ENCODE measurements at regions not wholly inside any gene's neighbourhood (a gene's known extent, or its start where the extent isn't known, plus 50 kb on each side); places are given as distances from the start of the nearest gene placed in this dataset.

GRCh38 chr5:159459132-159459627, 128.9 kb upstream of the IL12B start:
- intact Hi-C loops (cut with micrococcal nuclease; ENCODE audit: unreplicated experiment) (loop anchor here (5.0 kb wide), 2 partner anchors 277 to 1008 kb away; no protein-coding TSS in a partner anchor), in situ Hi-C loops (cut with MboI) (no loop called here)
- CTCF ChIA-PET = interaction anchor here (1.3 to 2.9 kb wide), 4 partner anchors 17 to 126 kb away, joined by 3 to 15 read pairs (median 6); no protein-coding TSS in a partner anchor
- peak overlapping the region; percentile 17; the same call in 1 of the 2 replicates for H3K9ac ChIP-seq (ENCODE audit: control insufficient read depth, insufficient read depth, low read length)
- H3K27ac ChIP-seq (ENCODE audit: control insufficient read depth, insufficient read depth) = peak overlapping the region; percentile 38; the same call in 1 of the 2 replicates
- H2AFZ ChIP-seq (ENCODE audit: control insufficient read depth, low read depth, low read length) = no peak overlapping the region
- WGBS (ENCODE audit: insufficient coverage, insufficient replicate concordance, low lambda C conversion rate, missing lambda C conversion rate) = 56% methylated on average over 2 of the region's 2 CpGs
- DNase-seq (ENCODE audit: low read depth, low spot score) = no peak
- peak overlapping the region; percentile 64 for H3K4me2 ChIP-seq (ENCODE audit: control insufficient read depth, insufficient read depth)
- RAD21 ChIA-PET (ENCODE audit: unreplicated experiment) = interaction anchor here (1.0 to 5.9 kb wide), 5 partner anchors 31 to 460 kb away, joined by 3 to 45 read pairs (median 38); no protein-coding TSS in a partner anchor
- BruUV-seq (replicated peaks) = TSS peak; percentile 86
- H3K79me2 ChIP-seq (ENCODE audit: control insufficient read depth, insufficient read depth, low read length) = no peaks in the 10 kb centered on the region
- no peaks in the 10 kb centered on the region for H4K20me1 ChIP-seq (ENCODE audit: control insufficient read depth, insufficient read depth)
- no peaks in the 10 kb centered on the region for H3K36me3 ChIP-seq (ENCODE audit: control insufficient read depth in 2 of 2, insufficient read depth in 2 of 2, low read length in 1 of 2)
- peak overlapping the region; percentile 44 for H3K4me3 ChIP-seq
- POLR2A ChIA-PET = interaction anchor here (0.5 to 1.3 kb wide), 4 partner anchors 52 to 643 kb away, joined by 3 to 4 read pairs (median 3); no protein-coding TSS in a partner anchor
- no peak for FAIRE-seq
- SMC1A ChIA-PET (ENCODE audit: uncharacterized antibody, unreplicated experiment) = interaction anchor here (1.0 to 4.6 kb wide), 7 partner anchors 15 to 1007 kb away, joined by 3 to 38 read pairs (median 18); no protein-coding TSS in a partner anchor
- no peaks in the 10 kb centered on the region; the same call in 2 of the 3 replicates for H3K9me3 ChIP-seq (replicated peaks; ENCODE audit: control insufficient read depth, insufficient read depth, low read length)
- ATAC-seq = peak; percentile 17
- peaks cover 43% of the 10 kb centered on the region for H3K4me1 ChIP-seq (ENCODE audit: control insufficient read depth, insufficient read depth, low read length)
- no peaks in the 10 kb centered on the region for H3K27me3 ChIP-seq (replicated peaks in 1 of 2; ENCODE audit: control insufficient read depth in 2 of 2, insufficient read depth in 2 of 2, low read length in 1 of 2)
- TF ChIP-seq SMAD1 (IDR thresholded peaks at IDR 0.05; ENCODE audit: low read depth, partially characterized antibody) (no peak), ASH2L (IDR thresholded peaks at IDR 0.05; ENCODE audit: borderline replicate concordance, low read depth) (no peak), BACH1 (IDR thresholded peaks at IDR 0.05; ENCODE audit: borderline replicate concordance) (no peak), ZNF217 (IDR thresholded peaks at IDR 0.05) (no peak), POLR2AphosphoS5 (IDR thresholded peaks at IDR 0.05; ENCODE audit: low read length) (0 out of 2 replicates have a peak, but pooled peaks have one; percentile 6), NFXL1 (IDR thresholded peaks at IDR 0.05; ENCODE audit: borderline replicate concordance) (no peak), HDGF (IDR thresholded peaks at IDR 0.05) (0 out of 2 replicates have a peak, but pooled peaks have one; percentile 22), RCOR1 (conservative IDR thresholded peaks at IDR 0.05; ENCODE audit: low read depth, low read length) (no peak), TARDBP (IDR thresholded peaks at IDR 0.05; ENCODE audit: borderline replicate concordance) (no peak), FOXM1 (IDR thresholded peaks at IDR 0.05; ENCODE audit: low read depth, low read length) (no peak), FOXK2 (IDR thresholded peaks at IDR 0.05) (no peak), E2F4 (IDR thresholded peaks at IDR 0.05; ENCODE audit: low read depth, low read length) (no peak), PML (IDR thresholded peaks at IDR 0.05; ENCODE audit: low read length) (no peak), ATF2 (IDR thresholded peaks at IDR 0.05; ENCODE audit: low read length) (no peak), SIX5 (IDR thresholded peaks at IDR 0.05; ENCODE audit: low read depth, low read length, severe bottlenecking) (no peak), ETV6 (conservative IDR thresholded peaks at IDR 0.05 in 1 of 2, IDR thresholded peaks at IDR 0.05 in 1 of 2; ENCODE audit: borderline replicate concordance in 1 of 2, low read depth in 1 of 2) (no peak), FOS (IDR thresholded peaks at IDR 0.05; ENCODE audit: borderline replicate concordance, extremely low read depth, insufficient read length) (no peak), RUNX3 (IDR thresholded peaks at IDR 0.05; ENCODE audit: low read length) (peak; percentile 55), MYC (IDR thresholded peaks at IDR 0.05; ENCODE audit: insufficient read depth, insufficient read length, insufficient replicate concordance, low read length, severe bottlenecking) (no peak), SREBF2 (IDR thresholded peaks at IDR 0.05; ENCODE audit: low read length) (no peak), PAX5 (IDR thresholded peaks at IDR 0.05; ENCODE audit: borderline replicate concordance, low read depth, low read length) (no peak), EED (IDR thresholded peaks at IDR 0.05; ENCODE audit: low read depth) (no peak), DPF2 (IDR thresholded peaks at IDR 0.05) (no peak), POU2F2 (IDR thresholded peaks at IDR 0.05; ENCODE audit: borderline replicate concordance, low read depth, low read length) (peak; percentile 28; the same call in 1 of the 3 replicates), RAD51 (IDR thresholded peaks at IDR 0.05) (no peak), GABPA (IDR thresholded peaks at IDR 0.05; ENCODE audit: low read depth) (no peak)

Data from GM12878 (cell line).